ENCODE measurements at regions not wholly inside any gene's neighbourhood (a gene's known extent, or its start where the extent isn't known, plus 50 kb on each side); places are given as distances from the start of the nearest gene placed in this dataset.

- Histone ChIP-seq H3K4me3 (ENCODE audit: low read depth, low read length) (no peak overlapping the region), H3K27me3 (replicated peaks) (no peaks in the 10 kb centered on the region), H3K27ac (no peak overlapping the region), H3K36me3 (replicated peaks) (no peaks in the 10 kb centered on the region)
- in situ Hi-C loops (cut with HindIII; ENCODE audit: low pct_ligation_motif_present, low sequenced_read_pairs) = no loop called here
- TF ChIP-seq CTCF (IDR thresholded peaks at IDR 0.05; ENCODE audit: low read depth, low read length, missing control alignments) = no peak
- no peak for DNase-seq
Measured at GRCh38 chr1:235021321-235021720, 107.3 kb downstream of the TOMM20 start.

GRCh38 chr1:235019961-235020360 lies 108.7 kb downstream of the TOMM20 start:
- no peaks in the 10 kb centered on the region for H3K27me3 ChIP-seq (replicated peaks)
- in situ Hi-C loops (cut with HindIII; ENCODE audit: low pct_ligation_motif_present, low sequenced_read_pairs) = no loop called here
- H3K27ac ChIP-seq = no peak overlapping the region
- no peaks in the 10 kb centered on the region for H3K36me3 ChIP-seq (replicated peaks)
- TF ChIP-seq CTCF (IDR thresholded peaks at IDR 0.05; ENCODE audit: low read depth, low read length, missing control alignments) = no peak
- H3K4me3 ChIP-seq (ENCODE audit: low read depth, low read length) = no peak overlapping the region
- no peak for DNase-seq

- DNase-seq = no peak
- in situ Hi-C loops (cut with HindIII; ENCODE audit: low pct_ligation_motif_present, low sequenced_read_pairs) = no loop called here
- no peak for TF ChIP-seq CTCF (IDR thresholded peaks at IDR 0.05; ENCODE audit: low read depth, low read length, missing control alignments)
- H3K4me3 ChIP-seq (ENCODE audit: low read depth, low read length) = no peak overlapping the region
- H3K27me3 ChIP-seq (replicated peaks) = no peaks in the 10 kb centered on the region
- H3K27ac ChIP-seq = no peak overlapping the region
- H3K36me3 ChIP-seq (replicated peaks) = no peaks in the 10 kb centered on the region
Measured at GRCh38 chr1:235019471-235019870, 109.2 kb downstream of the TOMM20 start.

- Histone ChIP-seq H3K4me3 (ENCODE audit: low read depth, low read length) (no peak overlapping the region), H3K36me3 (replicated peaks) (no peaks in the 10 kb centered on the region), H3K27ac (peak overlapping the region; percentile 90), H3K27me3 (replicated peaks) (no peaks in the 10 kb centered on the region)
- no peak for DNase-seq
- no peak for TF ChIP-seq CTCF (IDR thresholded peaks at IDR 0.05; ENCODE audit: low read depth, low read length, missing control alignments)
- in situ Hi-C loops (cut with HindIII; ENCODE audit: low pct_ligation_motif_present, low sequenced_read_pairs) = no loop called here
Measured at GRCh38 chr1:235018720-235019444, 109.8 kb downstream of the TOMM20 start.

- no peaks in the 10 kb centered on the region for H3K36me3 ChIP-seq (replicated peaks)
- peak; percentile 98 for DNase-seq
- in situ Hi-C loops (cut with HindIII; ENCODE audit: low pct_ligation_motif_present, low sequenced_read_pairs) = no loop called here
- TF ChIP-seq CTCF (IDR thresholded peaks at IDR 0.05; ENCODE audit: low read depth, low read length, missing control alignments) = no peak
- peak overlapping the region; percentile 90 for H3K27ac ChIP-seq
- no peaks in the 10 kb centered on the region for H3K27me3 ChIP-seq (replicated peaks)
- H3K4me3 ChIP-seq (ENCODE audit: low read depth, low read length) = no peak overlapping the region
Measured at GRCh38 chr1:235018161-235018560, 110.5 kb downstream of the TOMM20 start.

- Histone ChIP-seq H3K4me3 (ENCODE audit: low read depth, low read length) (no peak overlapping the region), H3K36me3 (replicated peaks) (no peaks in the 10 kb centered on the region), H3K27ac (peak overlapping the region; percentile 90), H3K27me3 (replicated peaks) (no peaks in the 10 kb centered on the region)
- TF ChIP-seq CTCF (IDR thresholded peaks at IDR 0.05; ENCODE audit: low read depth, low read length, missing control alignments) = no peak
- in situ Hi-C loops (cut with HindIII; ENCODE audit: low pct_ligation_motif_present, low sequenced_read_pairs) = no loop called here
- peak; percentile 26 for DNase-seq
Measured at GRCh38 chr1:235017719-235018118, 110.9 kb downstream of the TOMM20 start.

All from brain microvascular endothelial cell (primary cell).